ENCODE measurements at regions not wholly inside any gene's neighbourhood (a gene's known extent, or its start where the extent isn't known, plus 50 kb on each side); places are given as distances from the start of the nearest gene placed in this dataset.

DNA sequence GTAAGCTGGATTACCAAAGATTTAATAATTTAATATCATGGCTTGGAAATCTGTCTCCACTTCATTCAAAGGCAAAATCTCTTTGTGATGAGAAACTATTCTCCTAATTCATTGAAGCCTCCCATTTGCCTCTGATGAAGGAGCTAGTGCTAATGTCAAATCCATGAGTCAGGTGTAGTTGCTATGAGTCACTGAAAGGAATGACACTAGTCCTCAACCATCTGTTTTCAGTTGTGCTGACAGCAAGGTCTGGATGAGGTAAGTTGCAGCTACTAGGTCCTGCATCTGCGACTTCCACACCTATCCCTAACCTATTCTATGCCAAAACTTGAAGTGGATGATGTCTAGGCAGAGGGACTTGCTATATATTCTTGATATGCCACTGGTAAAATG, 324.0 kb upstream of the UBE2E3 start:
- ATAC-seq: no peak

DNA sequence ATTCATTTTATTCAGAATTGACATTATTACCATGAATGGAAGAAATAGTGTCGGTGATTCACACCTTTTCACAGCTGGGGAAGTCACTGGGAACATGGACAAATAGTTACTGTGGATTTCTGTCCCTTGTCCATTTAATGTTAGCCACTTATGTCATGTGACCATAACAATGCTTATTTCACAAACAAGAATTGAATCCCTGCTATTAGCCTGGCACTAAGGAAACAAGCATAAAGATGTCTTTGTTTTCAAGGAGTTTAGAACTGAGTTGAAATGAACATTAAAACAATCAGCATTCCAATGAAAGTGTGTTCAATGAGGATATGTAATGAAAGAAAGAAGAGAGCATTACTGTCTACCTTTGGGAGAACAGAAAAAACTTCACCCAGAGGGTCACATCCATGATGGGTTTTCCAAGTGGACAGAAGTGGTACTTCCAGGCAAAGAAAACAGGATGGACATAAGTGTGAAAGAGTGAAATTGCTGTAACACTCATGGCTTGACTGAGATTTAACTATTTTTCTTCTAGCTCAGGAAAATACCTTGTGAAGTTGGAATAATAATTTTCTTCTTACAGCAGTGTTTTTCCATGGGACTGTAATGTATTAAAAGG, 324.5 kb upstream of the UBE2E3 start:
- no peak for ATAC-seq

DNA sequence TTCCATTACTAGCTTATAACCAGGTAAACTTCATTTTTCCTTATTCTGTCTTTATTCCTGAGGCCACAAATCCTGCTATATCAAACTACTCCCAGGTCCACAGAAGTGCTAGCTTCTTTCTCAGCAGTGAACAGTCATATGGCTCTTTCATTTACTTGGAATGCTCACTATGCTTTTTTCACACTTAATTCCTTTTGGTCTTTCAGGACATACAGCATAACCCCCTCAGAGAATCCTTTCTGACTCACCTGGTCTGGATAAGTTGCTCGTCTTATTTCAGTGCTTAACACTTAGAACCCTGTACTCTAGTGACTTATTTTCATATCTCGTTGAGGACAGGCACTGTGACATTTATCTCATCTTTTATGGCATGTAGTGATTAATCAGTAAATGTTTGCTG, 325.0 kb upstream of the UBE2E3 start:
- ATAC-seq: no peak

DNA sequence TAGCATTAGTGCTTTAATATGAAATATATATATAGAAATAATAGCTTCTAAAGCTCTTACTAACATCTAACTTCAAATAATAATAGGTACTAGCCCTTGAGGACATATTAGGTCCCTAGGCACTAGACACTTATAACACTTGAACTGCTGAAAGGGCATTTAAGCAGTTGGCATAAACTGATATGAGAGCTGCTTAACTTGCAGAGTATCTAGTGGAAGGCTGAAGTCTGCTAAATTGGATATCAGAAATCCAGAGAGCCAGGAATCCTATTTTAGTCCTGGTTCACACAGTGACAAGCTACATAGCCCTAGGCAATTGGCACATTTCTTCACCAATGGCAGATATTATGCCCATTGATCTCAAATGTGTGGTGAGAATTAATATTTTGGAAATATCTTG, 326.9 kb upstream of the UBE2E3 start:
- ATAC-seq: no peak

- no peak for ATAC-seq
Measured at GRCh38 chr2:180652794-180653193, 327.6 kb upstream of the UBE2E3 start.

GRCh38 chr2:180651596-180651995, 328.8 kb upstream of the UBE2E3 start:
- no peak for ATAC-seq

GRCh38 chr2:180647621-180648020, 332.8 kb upstream of the UBE2E3 start:
- ATAC-seq: no peak

GRCh38 chr2:180647221-180647620, 333.2 kb upstream of the UBE2E3 start:
- ATAC-seq: no peak

GRCh38 chr2:180646756-180647155, 333.6 kb upstream of the UBE2E3 start:
- no peak for ATAC-seq

GRCh38 chr2:180644709-180645108, 335.7 kb upstream of the UBE2E3 start:
- ATAC-seq: no peak

DNA sequence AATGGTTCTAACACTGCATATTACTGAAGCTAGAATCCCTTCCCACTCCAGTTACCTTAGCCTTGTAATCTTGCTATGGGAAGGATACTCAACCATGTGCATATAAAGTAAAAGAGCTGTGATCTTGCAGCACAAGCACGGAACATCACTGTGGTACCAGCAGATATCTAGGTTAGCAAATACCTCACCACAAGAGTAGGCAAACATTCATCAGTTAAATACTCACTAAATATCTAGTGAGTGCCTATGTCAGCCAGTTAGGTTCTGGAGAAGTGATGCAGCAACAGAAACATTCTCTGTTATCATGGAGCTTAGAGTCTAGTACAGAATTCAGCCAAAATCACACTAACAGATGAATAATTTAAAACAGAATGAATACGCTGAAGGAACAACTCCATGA, 349.6 kb upstream of the UBE2E3 start:
- no peak for ATAC-seq

DNA sequence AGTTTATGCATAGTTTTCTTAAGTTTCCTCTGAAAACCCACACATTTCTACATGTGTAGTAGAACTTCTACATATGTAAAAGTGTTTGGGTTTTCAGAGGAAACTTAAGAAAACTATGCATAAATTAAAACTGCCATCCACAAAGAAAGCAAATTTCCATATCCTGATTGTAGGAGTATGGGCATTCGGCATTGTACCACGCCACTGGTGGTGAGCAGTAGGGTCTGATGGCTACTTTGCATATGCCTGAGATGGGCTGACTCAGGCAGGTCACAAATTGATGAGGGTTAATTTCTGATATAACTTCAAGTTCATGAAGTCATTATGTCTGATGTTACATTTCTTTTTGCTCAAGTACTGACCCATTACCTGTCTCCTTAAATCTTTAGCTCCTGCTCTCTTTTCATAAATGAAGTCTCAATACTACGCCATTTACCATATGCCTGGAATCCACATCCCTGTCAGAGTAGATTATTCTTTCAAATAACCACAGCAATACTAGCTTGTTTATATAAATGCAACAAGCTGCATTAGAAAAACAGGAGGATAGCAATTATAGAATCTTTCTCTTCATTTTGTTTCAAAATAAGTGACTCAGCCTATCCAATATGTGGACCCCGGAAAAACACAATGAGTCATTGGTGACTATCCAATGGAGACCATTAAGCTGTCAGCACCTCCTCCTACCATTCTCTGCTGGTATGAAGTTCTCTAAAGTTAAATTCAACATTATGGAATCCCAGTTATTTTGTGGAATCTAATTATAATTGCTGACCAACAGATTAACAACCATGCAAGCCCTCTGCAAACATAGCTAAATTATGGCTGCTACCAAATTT, 355.2 kb upstream of the UBE2E3 start:
- no peak for ATAC-seq

GRCh38 chr2:180621941-180622918, 358.2 kb upstream of the UBE2E3 start:
- ATAC-seq: no peak

GRCh38 chr2:180621366-180621765, 359.0 kb upstream of the UBE2E3 start:
- ATAC-seq: no peak

DNA sequence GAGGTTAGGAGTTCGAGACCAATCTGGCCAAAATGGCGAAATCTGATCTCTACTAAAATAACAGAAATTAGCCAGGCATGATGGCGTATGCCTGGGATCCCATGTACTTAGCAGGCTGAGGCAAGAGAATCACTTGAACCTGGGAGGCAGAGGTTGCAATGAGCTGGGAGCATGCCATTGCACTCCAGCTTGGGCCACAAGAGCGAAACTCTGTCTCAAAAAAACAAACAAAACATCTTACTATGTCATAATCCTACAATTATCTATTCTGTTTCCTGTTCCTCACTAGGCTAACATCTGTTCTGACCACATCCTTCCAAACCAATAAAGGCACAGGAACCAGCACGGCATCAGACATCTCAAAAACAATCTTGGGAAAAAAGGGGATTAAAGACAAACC, 361.8 kb upstream of the UBE2E3 start:
- ATAC-seq: no peak

DNA sequence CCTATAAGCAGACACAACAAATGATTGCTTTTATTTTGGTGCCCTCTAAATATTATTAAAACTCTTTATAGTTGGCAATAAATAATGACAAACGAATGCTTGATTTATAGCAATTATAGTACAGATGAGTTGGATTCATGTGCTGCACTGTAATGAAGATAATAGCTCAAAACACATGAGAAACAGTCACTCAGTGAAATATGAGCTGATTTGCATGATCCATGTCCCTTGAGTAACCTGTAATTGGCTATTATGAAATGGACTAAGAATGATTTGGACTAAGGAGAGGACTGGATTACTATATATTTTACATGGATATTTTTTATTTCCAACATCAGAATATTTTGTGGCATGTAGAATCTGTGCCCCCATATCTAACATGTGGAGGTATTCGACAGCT, 365.6 kb upstream of the UBE2E3 start:
- ATAC-seq: no peak

- ATAC-seq: no peak
Measured at GRCh38 chr2:180609626-180610340, 370.6 kb upstream of the UBE2E3 start.

DNA sequence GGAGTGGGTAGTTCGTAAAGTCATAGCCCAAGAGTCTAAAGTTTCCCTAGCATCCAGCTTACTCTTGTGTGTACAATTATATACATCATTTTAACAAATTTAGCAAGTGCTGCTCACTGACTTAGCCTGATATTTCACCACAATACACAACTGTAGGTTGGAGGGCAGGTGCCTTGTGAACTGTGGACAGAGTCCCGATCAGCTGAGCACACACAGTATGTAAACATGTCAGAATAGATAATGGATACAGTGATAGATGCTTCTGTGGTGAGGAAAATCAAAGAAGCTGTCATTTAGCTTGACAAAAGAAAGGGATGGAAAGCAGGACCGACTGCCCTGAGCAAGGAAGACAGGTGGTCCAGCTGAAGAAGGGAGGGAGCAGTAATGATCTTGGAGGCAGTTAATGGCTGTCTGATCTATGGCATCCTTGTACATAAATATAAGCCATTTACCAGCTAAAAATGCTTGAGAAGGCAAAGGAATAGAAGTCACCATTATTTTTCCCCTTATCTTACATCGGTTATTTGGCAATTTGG, 372.8 kb upstream of the UBE2E3 start:
- no peak for ATAC-seq

DNA sequence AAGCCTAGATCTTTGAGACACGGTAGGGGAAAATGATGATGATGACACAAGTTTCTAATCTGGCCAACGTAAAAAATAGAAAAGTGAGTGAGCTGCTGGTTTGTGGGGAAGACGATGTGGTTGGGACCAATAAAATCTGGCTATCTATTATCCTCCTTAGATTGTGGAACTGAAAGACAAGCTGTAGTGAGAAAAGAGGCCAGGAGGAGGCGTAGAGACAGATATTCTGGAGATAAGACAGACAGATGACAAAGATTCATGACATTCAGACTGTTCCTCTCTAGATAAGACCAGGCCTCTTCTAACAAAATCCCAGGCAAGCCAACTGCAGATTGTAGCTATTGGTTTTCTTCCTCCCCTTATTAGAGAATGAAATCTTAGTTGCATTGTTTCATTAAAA, 376.3 kb upstream of the UBE2E3 start:
- ATAC-seq: no peak

DNA sequence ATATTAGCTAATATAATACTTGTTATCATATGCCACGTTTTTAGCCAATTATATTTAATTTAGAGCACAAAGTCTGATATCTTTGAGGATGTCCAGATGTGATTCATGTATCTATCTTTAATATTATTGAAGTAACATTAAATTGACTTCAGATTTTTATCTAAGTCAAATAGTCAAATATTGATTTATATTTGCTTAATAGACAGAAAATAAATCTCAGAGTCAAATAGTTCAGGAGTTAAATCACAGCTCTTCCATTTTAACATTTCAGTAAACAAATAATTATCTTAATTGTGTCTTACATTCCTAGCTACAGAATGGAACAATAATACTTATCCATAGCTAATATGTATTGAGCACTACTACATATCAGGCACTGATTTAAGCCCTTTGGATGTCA, 379.4 kb upstream of the UBE2E3 start:
- no peak for ATAC-seq

DNA sequence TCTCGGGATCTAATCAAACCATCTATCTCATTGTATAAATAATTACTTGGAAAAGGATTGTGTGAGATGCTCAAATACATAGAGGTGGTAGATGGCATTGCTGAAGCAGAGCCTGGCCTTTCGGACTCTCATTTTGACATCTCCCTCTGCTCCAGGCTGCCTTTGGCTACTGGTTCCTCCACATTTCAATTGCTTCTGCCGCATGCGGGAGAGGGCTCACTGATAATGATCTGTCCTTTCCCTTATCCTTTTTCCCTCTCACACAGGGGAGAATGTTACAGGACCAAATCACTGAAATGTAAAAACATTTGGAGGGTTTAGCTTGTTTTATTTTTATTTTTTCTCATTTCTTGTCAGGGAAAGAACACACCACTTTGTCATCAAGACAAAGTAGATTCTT, 380.6 kb upstream of the UBE2E3 start:
- no peak for ATAC-seq

- no peak for ATAC-seq
Measured at GRCh38 chr2:180597179-180597578, 383.2 kb upstream of the UBE2E3 start.

Measured in activated CD4-positive, CD25-positive, alpha-beta regulatory T cell treated with anti-CD3 and anti-CD28 coated beads, Interleukin-2, amount 50 U/mL, for 24 hours (primary cell).